CD4-positive, alpha-beta T cell treated with Interleukin-21 for 1 hour (primary cell): ENCODE measurements at regions not wholly inside any gene's neighbourhood (a gene's known extent, or its start where the extent isn't known, plus 50 kb on each side); places are given as distances from the start of the nearest gene placed in this dataset.
"Not testable (repeated sequence)": the region's sequence is repeated elsewhere in the genome, so short reads cannot be mapped to it uniquely, and the experiment has no call there.

ENCODE experiments used
- DNase-seq: peaks from one replicate; pipeline ENCODE4 v3.0.0-alpha.2; 2020

DNA sequence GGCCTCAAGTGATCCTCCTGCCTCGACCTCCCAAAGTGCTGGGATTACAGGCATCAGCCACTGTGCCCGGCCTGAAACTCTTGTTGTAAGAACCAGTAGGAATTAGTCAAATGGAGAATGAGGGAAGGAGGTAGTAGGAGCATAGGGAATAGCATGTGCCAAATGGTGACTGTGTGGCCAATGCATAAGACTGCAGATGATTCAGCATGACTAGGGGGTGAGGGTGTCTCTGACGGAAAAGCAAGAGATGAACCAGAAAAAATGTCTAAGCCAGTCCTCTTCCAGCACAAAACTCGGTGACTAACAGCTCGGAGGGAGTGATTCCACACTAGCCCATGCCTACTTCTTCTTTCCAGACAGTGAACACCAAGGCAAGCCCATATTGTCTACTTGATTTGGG, 58.2 kb upstream of the DUSP21 start:
- DNase-seq = no peak

DNA sequence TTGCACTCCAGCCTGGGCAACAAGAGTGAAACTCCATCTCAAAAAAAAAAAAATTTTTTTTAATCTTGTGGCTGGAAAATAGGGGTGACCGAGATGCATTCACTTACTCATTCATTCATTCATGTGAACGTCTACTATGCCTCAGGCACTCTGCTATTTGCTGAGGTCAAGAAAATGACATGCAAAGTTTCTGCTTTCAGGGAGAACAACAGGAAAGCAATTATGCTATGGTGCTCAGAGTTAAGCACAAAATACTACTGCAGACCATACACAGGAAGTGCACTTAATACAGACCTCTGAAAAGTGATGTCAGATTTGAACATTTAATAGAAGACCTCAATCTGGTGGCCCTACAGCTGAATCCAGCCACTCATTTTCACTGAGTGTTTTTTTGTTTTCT, 59.6 kb upstream of the DUSP21 start:
- no peak for DNase-seq

DNA sequence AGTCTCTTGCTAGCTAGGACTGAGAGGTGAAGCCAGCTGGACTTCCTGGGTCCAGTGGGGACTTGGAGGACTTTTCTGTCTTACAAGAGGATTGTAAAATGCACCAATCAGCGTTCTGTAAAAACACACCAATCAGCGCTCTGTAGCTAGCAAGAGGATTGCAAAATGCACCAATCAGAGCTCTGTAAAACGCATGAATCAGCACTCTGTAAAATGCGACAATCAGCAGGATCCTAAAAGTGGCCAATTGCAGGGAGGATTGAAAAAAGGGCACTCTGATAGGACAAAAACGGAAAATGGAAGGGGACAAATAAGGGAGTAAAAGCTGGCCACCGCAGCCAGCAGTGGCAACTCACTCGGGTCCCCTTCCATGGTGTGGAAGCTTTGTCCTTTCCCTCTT, 65.6 kb upstream of the DUSP21 start:
- DNase-seq = no peak

DNA sequence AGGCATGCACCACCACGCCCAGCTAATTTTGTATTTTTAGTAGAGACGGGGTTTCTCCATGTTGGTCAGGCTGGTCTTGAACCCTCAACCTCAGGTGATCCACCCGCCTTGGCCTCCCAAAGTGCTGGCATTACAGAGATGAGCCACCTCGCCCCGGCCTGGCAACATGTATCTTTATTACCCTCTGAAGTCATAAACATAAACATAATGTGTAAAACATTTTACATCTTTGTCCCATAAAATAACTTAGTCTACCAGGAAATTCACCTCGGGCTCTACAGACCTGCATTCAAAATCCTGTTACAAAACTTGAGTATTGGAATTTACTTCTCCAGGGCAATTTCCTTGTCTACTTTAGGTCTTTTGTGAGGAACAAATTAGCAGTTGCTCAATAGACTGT, 68.1 kb upstream of the DUSP21 start:
- DNase-seq = no peak

DNA sequence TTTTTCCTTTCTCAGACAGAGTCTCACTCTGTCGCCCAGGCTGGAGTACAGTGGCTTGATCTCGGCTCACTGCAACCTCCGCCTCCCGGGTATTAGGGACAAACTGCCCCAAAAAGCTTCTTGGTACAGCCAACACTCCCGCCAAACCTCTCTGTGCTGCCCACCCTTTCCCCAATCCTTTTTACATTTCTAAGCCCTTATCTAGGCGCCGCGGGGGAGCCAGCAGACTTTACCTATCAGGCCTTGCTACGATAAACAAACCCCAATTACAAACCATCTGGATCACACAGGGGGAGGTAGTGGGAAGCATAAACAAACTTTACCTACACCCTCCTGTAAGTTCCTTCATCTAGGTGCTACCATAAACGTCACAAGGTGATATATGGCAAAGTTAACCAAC, 69.8 kb upstream of the DUSP21 start:
- not testable (repeated sequence) for DNase-seq

DNA sequence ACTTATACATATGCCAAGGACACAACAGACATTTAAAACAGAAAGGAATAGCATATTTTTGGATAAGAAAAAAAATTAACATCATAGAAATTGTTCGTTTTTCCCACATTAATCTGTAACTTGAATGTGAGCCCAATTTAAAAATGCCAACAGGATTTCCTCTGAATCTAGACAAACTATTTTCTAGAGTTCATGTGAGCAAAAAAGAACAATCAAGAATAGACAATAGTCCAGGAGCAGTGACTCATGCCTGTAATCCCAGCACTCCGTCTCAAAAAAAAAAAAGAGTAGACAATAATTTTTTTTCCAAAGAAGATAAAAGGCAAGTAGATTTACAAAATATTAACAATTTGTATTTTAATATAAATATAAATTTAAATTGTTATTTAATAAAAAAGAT, 73.7 kb upstream of the DUSP21 start:
- no peak for DNase-seq

DNA sequence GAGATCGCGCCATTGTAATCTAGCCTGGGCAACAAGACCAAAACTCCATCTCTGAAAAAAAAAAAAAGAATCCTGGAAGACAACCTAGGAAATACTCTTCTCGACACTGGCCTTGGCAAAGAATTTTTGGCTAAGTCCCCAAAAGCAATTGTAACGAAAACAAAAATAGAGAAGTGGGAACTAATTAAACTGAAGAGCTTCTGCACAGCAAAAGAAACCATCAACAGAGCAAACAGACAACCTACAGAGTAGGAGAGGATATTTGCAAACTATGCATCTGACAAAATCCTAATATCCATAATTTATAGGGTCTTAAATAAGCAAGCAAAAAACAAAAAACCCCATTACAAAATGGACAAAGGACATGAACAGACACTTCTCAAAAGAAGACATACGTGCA, 76.5 kb upstream of the DUSP21 start:
- no peak for DNase-seq

DNA sequence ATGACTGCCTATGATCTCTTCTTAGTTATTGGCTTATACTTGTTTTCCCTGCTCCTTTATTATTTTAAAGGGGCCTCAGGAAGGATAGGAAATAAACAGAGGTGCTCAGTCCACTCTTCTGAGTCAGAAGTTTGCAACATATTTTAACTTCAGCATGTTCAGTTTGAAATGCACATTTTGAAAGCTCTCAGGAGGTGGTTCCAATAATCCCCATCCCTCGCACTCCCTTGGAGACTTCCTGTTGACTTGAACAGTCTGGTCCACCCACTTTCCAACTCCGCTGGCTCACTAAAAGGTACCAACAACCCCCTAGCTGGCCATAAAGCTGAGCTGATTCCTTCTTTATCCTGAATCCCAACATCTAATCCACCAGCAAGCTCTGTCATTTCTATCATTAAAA, 78.3 kb upstream of the DUSP21 start:
- DNase-seq = no peak

DNA sequence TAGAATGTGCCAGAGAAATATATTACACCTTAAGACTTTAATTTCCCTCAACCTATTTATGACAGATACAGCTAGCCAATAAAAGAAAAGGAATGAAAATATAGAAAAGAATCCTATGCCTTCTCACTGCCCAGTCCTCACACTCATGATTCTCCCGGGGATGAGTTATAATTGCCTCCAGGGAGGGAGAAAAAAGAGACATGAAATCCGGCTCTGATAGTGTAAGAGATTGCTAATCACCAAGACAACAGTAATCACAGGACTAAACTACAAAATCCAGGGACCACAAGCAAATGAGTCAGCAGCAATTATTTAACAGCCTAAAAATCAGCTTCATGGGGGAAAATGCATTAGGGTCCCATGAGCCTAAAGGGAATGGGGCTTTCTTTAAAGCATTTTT, 95.9 kb upstream of the DUSP21 start:
- no peak for DNase-seq

DNA sequence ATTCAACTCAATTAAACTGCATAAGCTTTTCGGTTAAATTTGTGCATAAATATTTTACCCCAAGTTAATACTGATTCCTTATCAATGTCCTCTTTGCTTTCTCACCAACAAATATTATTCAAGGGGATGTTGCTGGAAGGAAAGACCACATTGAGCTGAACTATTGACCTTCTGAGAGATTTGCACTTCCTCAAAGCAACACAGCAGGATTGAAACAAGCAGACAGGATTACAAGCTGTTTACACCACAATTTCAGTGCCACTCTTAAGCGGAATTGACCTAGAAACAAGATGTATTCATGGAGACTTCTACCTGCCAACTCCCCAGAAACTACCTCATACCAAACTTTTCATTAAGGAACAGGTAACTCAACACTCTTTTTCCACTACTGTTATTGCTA, 96.5 kb upstream of the DUSP21 start:
- DNase-seq = no peak

DNA sequence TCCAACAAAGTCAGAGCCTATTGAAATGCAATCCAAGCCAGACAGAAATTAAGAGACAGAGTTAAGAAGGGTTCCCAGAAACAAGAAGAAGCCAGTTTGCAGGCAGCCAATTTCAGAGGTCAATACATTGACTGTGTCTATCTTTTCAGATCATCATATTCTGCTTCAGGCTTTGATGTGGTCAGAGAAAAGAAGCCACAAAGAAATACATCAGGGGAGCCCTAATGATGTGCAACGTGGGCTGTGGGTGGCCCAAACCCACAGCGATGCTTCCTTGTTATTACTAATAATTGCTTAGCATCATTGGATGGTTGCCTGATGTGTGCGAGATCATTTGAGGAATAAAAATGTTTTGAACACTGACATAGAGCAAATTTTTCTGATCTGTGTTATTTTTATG, 99.0 kb upstream of the DUSP21 start:
- DNase-seq = peak; percentile 0

DNA sequence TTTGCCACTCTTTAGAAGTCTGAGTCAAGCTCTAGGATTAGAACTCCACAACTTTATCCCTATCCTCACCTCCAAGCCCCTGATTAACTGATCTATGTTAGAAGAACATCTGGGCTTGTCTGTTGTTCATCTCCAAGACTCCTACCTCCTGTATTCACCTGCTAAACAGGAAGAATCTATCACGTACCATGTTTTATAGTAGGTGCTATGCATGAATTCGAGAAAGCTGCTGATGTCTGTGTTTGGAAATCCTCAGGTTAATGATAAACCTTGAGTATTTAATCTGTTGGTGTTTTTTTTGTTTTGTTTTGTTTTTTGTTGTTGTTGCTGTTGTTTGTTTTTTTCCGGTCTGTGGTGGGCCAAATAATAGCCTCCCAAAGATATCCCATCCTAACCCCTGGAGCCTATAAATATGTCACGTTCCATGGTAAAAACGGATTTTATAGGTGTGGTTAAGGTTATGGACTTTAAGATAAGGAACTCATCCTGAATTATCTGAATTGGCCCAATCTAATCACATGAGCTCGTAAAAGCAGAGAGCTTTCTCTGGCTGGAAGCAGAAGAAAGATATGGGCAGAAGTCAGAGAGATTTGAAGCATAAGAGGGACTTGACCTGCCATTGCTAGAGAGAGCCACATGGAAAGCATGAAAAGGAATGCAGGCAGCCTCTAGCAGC, 101.2 kb upstream of the DUSP21 start:
- no peak for DNase-seq

DNA sequence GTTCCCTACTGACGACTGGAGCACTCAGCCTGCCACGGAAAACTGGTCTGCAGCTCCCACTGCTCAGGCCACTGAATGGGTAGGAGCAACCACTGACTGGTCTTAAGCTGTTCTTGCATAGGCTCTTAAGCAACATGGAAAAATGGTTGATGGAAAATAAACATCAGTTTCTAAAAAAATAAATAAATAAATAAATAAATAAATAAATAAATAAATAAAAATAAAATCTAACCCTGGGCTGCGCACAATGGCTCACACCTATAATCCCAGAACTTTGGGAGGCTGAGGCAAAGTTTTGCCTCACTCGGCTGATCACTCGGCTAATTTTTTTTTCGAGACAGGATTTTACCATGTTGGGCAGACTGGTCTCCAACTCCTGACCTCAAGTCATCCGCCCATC, 102.0 kb upstream of the DUSP21 start:
- DNase-seq = not testable (repeated sequence)

DNA sequence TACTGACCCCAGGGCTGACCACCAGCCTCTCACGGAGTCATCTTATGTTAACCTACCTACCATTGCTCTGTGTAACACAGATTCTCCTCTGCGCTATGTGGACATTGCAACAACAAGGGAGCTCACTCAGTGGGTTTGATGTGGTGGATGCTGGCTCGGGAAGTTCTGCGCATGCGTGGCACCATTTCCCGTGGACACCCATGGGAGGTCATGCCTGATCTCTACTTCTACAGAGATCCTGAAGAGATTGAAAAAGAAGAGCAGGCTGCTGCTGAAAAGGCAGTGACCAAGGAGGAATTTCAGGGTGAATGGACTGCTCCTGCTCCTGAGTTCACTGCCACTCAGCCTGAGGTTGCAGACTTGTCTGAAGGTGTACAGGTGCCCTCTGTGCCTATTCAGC, 102.4 kb upstream of the DUSP21 start:
- not testable (repeated sequence) for DNase-seq

DNA sequence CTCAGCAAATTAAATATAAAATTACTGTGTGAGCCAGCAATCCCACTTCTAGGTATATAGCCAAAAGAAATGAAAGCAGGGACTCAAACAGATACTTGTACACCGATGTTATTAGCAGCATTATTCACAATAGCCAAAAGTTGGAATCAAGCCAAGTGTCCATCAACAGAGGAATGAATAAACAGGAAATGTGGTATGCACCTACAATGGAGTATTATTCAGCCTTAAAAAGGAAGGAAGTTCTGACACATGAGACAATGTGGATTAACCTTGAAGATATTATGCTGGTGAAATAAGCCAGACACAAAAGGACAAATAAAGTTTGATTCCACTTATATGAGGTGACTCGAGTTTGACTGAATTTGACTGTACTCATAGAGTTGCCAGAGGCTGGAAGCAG, 108.3 kb upstream of the DUSP21 start:
- no peak for DNase-seq

DNA sequence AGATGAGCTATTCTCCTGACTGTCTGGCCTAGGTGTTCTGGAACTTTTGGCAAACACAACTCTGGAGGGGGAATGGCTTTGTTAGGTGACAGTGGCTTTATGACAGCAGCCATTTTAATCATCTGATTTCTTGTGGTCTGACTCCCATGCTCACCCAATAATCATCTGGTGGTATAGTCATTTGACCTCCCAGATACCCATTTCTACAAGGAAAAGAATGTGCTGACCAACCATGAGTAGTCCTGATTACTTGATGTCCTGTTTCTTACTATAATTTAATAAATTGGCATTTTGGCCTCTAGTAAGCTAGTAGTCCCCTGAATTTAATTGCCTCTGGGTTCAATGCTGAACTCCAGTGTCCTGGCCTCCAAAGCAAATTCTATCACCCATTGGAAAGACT, 109.9 kb upstream of the DUSP21 start:
- DNase-seq = no peak

DNA sequence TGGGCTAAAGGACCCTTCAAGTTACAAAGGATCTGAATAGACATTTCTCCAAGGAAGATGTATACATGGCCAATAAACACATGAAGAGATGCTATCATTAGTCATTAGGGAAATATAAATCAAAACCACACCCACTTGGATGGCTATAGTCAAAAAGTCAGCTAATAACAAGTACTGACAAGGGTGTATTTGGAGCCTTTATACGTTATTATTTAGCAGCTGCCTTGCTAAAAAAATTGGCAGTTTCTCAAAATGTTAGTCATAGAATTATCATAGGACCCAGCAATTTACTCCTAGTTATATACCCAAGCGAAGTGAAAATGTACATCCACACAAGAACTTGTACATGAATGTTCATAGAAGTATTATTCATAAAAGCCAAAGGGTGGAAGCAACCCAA, 112.7 kb upstream of the DUSP21 start:
- no peak for DNase-seq

DNA sequence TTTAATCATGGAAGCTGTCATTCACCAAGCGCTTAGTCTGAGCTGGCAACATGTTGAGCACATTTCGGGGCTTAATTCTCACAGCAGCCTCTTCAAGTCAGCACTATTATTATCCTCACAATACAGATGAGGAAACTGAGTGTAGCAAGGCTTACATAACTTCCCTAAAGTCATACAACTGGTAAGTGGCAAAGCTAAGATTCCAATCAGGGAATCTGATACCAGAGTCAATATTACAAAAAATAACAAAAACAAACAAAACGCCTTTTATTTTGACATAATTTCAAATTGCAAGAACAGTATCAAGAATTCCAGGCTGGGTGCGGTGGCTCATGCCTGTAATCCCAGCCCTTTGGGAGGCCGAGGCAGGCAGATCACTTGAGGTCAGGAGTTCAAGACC, 120.4 kb upstream of the DUSP21 start:
- no peak for DNase-seq

DNA sequence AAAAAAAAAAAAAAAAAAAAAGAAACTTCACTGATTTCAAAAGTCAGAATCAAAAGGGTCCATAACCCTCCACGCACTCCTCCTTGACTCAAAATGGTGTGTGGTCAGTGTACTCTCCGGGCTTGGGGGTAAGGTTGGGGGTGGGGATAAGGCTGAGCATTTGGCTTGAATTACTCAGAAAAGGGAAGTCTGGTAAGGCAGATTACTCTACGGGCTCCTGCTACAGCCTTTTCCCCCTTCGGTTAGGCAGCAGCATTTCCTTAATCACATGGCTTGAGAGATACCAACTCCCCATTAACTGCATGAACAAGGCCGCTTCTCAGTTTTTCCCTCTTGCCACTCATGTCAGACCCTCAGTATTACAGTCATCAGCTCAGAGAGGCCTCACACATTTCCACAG, 135.4 kb upstream of the DUSP21 start:
- DNase-seq = no peak

DNA sequence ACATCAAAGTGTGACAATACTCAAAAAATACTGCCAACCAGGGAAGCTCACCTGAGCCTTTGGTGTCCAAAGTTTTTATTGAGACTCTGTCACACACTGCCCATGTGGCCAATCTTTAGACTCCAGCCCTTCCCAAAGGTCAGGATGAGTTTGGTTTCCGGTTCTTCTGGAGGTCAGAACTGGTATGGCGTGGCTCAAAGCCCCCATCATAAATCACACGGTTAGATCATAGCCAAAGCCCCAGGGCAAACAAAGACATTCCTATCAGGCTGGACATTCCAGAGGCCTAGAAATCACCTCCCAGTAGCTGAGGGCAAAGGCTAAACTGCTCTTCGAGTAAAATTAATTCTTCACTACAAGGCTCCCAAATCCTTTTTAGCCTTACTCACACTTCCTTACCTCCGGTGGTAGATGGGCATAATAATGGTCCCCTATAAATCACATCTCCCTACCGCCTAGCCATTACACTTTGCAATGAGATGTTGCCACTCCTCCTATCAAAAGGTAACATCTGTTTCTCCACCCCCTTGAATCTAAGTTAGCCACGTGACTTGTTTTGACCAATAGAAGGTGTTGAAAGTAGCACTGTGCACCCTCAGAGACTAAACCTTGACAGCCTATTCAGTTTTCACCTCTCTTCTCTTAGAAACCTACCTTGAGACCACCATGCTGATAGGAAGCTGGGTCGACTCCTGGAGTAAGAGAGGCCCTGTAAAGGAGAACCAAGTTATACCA, 137.8 kb upstream of the DUSP21 start:
- DNase-seq = no peak

DNA sequence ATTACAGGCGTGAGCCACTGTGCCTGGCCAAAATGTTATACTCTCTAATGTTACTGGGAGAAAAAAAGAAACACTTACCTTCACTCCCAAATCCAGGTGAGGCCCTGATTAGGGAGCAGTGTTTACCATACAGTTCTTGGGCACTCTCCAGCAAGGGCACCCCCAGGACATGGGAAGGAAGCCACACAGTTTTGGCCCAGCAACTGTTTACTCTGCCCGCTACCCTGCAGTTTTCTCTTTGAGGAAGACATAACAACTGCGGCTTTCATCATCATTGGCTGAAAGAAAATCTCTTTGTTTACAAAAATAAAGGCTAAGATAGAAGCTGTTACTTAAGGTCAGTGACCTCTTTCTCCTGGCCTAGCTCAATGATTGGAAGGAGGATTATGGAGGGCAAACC, 145.5 kb upstream of the DUSP21 start:
- DNase-seq = no peak

DNA sequence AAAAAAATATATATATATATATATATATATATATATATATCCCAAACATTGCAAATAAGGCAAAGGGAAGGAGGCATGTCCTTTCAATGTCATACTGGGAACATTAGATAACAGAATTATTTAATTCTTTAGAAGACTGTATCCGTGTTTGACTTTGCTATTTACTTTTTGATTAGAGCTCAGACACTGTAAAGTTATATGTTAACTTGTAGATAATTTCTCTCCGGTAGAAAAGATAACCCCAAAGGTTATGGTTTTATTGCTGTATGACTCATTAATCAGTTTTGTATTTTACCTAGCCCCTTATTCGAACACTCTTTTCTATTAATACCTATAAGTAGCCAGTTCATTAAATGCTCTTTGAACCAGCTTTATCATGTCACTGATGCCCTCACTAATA, 150.6 kb upstream of the DUSP21 start:
- DNase-seq = no peak

DNA sequence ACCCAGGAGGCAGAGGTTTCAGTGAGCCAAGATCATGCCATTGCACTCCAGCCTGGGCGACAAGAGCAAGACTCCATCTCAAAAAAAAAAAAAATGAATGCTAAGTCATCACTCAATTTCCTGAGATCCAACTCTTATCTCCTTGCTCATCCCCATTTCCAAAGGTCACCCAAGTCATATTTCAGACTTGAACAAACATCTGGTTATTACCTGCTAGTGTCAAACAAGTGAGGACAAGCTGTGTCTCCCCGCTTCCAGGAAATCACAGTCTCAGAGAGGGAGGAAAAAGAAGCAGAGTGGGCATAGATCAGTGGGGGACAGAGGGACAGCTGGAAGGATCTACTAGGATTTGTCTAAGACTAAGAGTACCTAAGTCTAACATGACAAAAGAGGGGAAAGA, 147.5 kb upstream of the FUNDC1 start:
- DNase-seq = no peak

DNA sequence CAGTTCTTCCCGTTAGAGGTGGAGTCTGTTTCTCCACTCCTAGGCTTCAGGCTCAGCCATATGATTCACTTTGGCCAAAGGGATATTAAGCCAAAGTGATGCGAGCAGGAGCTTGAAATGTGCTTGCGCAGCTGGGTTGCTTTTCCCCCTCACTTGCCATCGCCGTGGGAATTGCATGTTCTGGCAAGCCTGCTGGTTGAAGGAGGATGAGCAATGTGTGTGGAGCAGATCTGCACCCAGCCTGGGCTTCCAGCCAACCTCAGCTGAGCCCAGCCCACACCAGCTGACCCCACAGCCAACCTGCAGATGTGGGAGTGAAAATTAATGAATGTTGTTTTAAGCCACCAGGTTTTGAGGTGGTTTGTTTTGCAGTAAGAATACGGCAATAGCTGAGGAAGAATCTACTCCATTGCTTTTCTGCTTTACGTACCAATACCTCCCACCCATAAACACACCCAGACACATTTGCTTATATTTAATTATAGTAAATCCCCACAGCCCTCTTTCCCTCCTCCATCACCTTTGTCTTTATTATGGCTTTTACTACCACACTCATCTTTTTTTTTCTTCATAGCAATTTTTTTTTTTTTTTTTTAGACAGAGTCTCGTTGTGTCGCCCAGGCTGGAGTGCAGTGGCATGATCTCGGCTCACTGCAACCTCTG, 132.8 kb upstream of the FUNDC1 start:
- no peak for DNase-seq

DNA sequence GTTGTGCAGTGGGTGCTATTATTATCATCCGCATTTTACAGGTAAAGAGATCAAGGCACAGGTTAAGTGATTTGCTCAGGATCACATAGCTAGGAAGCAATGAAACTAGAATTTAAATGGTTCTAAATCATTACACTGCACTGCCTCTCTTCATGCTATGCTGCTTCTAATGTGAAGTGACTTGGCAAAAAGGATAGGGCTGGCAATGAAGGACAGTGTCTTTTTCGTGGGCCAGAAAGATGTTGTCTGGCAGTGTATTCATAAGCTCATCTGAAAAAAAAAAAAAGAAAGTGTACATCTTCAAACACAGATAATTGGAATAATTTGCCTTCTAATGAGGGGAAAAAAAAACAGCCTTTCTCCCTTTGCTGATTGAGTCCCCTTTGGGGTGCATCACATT, 132.2 kb upstream of the FUNDC1 start:
- DNase-seq = no peak
